Caco-2 (cell line): ENCODE measurements at regions not wholly inside any gene's neighbourhood (a gene's known extent, or its start where the extent isn't known, plus 50 kb on each side); places are given as distances from the start of the nearest gene placed in this dataset.
"Not testable (repeated sequence)": the region's sequence is repeated elsewhere in the genome, so short reads cannot be mapped to it uniquely, and the experiment has no call there.

Experiments
- BruUV-seq: library from RNA; stranded (reverse); fragments of 400-500 nt; replicated peaks from 2 replicates; lab custom pipeline; 2021; lab: Mats Ljungman, UMichigan
- CTCF ChIA-PET: fragments of 300-600 bp; sonication (Branson Sonifier 250); formaldehyde crosslinking; loops from one replicate; lab custom pipeline; 2022; ENCODE audit warnings: antibody characterized with exemption; lab: Charles Lee
- POLR2A ChIA-PET: fragments of 300-600 bp; sonication (Branson Sonifier 250); formaldehyde crosslinking; loops from one replicate; lab custom pipeline; 2022; ENCODE audit warnings: antibody characterized with exemption; lab: Charles Lee
- DNase-seq, 2 experiments: peaks; one replicate each; pipeline versions ENCODE4 v3.0.0 to v3.0.0-alpha.2; 2020 to 2022
- H3K27me3 ChIP-seq: replicated peaks from 2 replicates; pipeline ENCODE4 v1.6.0; 2011; ENCODE audit warnings: low read length; ENCODE audit not compliant: control insufficient read depth, insufficient read depth
- H3K36me3 ChIP-seq: 2 replicates; pipeline ENCODE4 v1.5.1; 2011; ENCODE audit warnings: low read length; ENCODE audit not compliant: control insufficient read depth, insufficient read depth
- H3K4me1 ChIP-seq: fragments of 250-450 bp; sonication (Bioruptor Pico); 2 replicates; pipeline ENCODE4 v1.5.1; 2020; ENCODE audit warnings: mild to moderate bottlenecking
- H3K4me3 ChIP-seq: 2 replicates; pipeline ENCODE4 v1.5.1; 2011; ENCODE audit warnings: low read depth, mild to moderate bottlenecking, control low read depth, low read length
- H3K9me3 ChIP-seq: fragments of 250-450 bp; sonication (Bioruptor Pico); 2 replicates; pipeline ENCODE4 v1.5.1; 2020; ENCODE audit warnings: mild to moderate bottlenecking, moderate library complexity
- H3K27ac Mint-ChIP-seq: one replicate; pipeline ENCODE4 v1.8.0; 2022; ENCODE audit warnings: mixed read lengths; ENCODE audit not compliant: unreplicated experiment
- H3K27me3 Mint-ChIP-seq: one replicate; pipeline ENCODE4 v1.8.0; 2022; ENCODE audit warnings: mixed read lengths; ENCODE audit not compliant: insufficient read depth, unreplicated experiment
- H3K36me3 Mint-ChIP-seq: one replicate; pipeline ENCODE4 v1.8.0; 2022; ENCODE audit warnings: mild to moderate bottlenecking, mixed read lengths; ENCODE audit not compliant: insufficient read depth, unreplicated experiment
- H3K4me1 Mint-ChIP-seq: one replicate; pipeline ENCODE4 v1.8.0; 2022; ENCODE audit warnings: low read depth, mixed read lengths; ENCODE audit not compliant: unreplicated experiment
- H3K4me3 Mint-ChIP-seq: one replicate; pipeline ENCODE4 v1.8.0; 2022; ENCODE audit warnings: mild to moderate bottlenecking, moderate library complexity, mixed read lengths; ENCODE audit not compliant: unreplicated experiment
- H3K9me3 Mint-ChIP-seq: one replicate; pipeline ENCODE4 v1.8.0; 2022; ENCODE audit warnings: mixed read lengths; ENCODE audit not compliant: unreplicated experiment
- intact Hi-C: fragments of 100-400 bp; cut with micrococcal nuclease; formaldehyde crosslinking; loops from one replicate; pipeline ENCODE4 v1.10.0; 2022; ENCODE audit not compliant: unreplicated experiment

DNA sequence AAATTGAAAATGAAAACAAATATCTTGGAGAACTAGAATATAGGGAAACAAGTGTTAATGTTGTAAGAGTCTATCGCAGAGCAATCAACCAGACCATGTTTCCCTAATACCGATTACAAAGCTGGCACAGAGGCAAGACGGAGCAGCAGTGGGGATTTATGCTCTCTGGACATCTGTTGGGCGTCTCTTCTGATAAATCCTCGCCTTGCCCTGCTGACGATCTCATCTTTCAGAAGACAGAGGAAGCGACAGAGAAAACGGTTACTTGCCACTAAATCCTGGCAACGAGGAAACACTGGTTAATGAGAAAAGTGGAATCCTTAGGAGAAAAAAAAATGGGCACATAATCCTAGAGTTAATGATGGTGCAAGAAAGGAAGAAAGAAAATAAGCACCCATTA lies 218.5 kb downstream of the NPIPA8 start:
- H3K27me3 ChIP-seq, H3K4me3 ChIP-seq, H3K4me1 Mint-ChIP-seq, H3K9me3 ChIP-seq, H3K27me3 Mint-ChIP-seq, BruUV-seq, H3K9me3 Mint-ChIP-seq, CTCF ChIA-PET, POLR2A ChIA-PET, H3K4me1 ChIP-seq, H3K27ac Mint-ChIP-seq, H3K36me3 Mint-ChIP-seq, DNase-seq, H3K36me3 ChIP-seq, intact Hi-C loops, H3K4me3 Mint-ChIP-seq: not testable (repeated sequence)

DNA sequence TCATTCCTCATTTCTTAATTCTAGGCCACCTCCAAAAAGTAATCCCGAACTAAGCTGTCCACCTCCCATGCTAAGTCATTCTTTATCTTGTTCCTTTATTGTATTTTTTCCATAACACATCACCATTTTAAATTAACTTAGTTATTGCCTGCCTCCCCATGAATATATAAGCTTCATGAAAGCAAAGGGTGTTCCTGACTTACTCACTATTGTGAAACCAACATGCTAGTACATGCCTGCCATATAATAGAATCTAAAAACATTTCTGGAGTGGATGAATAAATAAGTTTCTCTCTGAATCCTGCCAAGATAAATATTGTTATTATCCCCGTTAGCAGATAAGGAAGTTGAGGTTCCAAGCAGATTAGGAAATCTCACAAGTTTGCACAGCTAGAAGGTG lies 232.1 kb downstream of the NPIPA8 start:
- H3K36me3 ChIP-seq, CTCF ChIA-PET, BruUV-seq, H3K4me1 ChIP-seq, H3K36me3 Mint-ChIP-seq, DNase-seq, H3K4me3 ChIP-seq, H3K9me3 Mint-ChIP-seq, intact Hi-C loops, H3K27me3 Mint-ChIP-seq, H3K4me3 Mint-ChIP-seq, H3K27me3 ChIP-seq, POLR2A ChIA-PET, H3K9me3 ChIP-seq, H3K27ac Mint-ChIP-seq, H3K4me1 Mint-ChIP-seq: not testable (repeated sequence)

GRCh38 chr16:18101077-18101476 lies 235.5 kb downstream of the NPIPA8 start:
- POLR2A ChIA-PET, H3K27me3 ChIP-seq, DNase-seq, H3K9me3 ChIP-seq, H3K4me1 ChIP-seq, H3K27me3 Mint-ChIP-seq, intact Hi-C loops, CTCF ChIA-PET, H3K27ac Mint-ChIP-seq, H3K4me3 ChIP-seq, BruUV-seq, H3K36me3 Mint-ChIP-seq, H3K9me3 Mint-ChIP-seq, H3K4me1 Mint-ChIP-seq, H3K4me3 Mint-ChIP-seq, H3K36me3 ChIP-seq: not testable (repeated sequence)

DNA sequence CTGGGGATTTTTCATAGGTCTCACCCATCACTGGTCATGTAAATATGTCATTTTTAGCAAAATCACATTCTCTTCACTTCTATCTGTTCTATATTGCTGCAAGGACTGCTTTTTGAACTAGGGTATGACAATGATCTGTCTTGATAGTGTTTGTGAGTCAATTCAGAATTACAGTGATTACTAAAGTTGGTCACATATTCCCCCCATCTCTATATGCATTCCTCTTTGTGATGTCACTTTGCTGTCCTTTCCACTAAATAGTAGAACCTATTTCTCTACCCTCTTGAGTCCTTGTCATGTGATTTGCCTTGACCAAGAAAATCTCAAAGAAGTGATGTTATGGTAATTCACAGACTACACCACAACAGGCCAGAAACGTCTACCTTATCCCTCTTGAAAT lies 243.9 kb downstream of the NPIPA8 start:
- H3K4me1 Mint-ChIP-seq, H3K4me3 Mint-ChIP-seq, intact Hi-C loops, H3K4me3 ChIP-seq, H3K36me3 Mint-ChIP-seq, BruUV-seq, POLR2A ChIA-PET, H3K9me3 Mint-ChIP-seq, DNase-seq, H3K9me3 ChIP-seq, H3K4me1 ChIP-seq, H3K27me3 ChIP-seq, H3K36me3 ChIP-seq, H3K27me3 Mint-ChIP-seq, H3K27ac Mint-ChIP-seq, CTCF ChIA-PET: not testable (repeated sequence)

DNA sequence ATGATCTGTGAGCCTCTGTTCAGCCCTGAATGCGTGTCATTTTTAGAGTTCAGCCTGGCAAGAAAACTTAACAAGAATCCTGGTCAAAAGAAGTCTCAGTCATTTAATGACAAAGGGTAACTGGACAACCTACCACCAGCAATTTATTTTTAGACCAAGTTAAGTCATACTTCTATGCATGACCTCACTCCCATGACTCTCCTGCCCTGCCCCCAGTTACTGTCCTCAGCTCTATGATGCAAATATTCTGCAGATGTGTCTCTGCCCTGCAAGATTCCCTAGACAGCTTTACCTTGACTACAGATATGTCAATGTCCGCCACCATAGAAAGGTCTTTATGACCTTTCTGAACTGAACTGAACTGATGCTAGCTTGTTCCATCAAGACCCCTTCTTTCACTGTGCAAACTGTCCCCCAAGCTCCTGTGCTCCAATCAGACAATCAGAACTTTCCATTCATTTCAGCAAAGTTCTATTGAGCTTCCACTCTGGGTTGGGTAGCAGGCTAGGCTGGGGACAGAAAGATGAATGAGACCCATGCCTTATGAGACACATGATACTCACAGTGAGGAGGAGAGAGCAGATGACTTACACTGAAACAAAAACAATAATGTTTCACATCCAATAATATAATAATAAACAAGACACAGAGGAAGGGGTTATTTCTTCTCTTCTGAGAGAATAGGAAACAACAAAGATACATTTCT lies 255.7 kb downstream of the NPIPA8 start:
- CTCF ChIA-PET, H3K4me3 ChIP-seq, POLR2A ChIA-PET, H3K4me1 ChIP-seq, H3K27ac Mint-ChIP-seq, BruUV-seq, H3K9me3 Mint-ChIP-seq, H3K27me3 Mint-ChIP-seq, H3K27me3 ChIP-seq, DNase-seq, H3K4me3 Mint-ChIP-seq, H3K4me1 Mint-ChIP-seq, H3K36me3 Mint-ChIP-seq, H3K36me3 ChIP-seq, H3K9me3 ChIP-seq, intact Hi-C loops: not testable (repeated sequence)

GRCh38 chr16:18077910-18078309 lies 258.6 kb downstream of the NPIPA8 start:
- H3K4me1 Mint-ChIP-seq, intact Hi-C loops, CTCF ChIA-PET, POLR2A ChIA-PET, H3K9me3 ChIP-seq, H3K4me3 Mint-ChIP-seq, H3K27me3 Mint-ChIP-seq, BruUV-seq, H3K9me3 Mint-ChIP-seq, H3K36me3 ChIP-seq, H3K27ac Mint-ChIP-seq, H3K4me3 ChIP-seq, H3K36me3 Mint-ChIP-seq, H3K27me3 ChIP-seq, H3K4me1 ChIP-seq, DNase-seq: not testable (repeated sequence)
